PFSK-1 (cell line): ENCODE measurements at regions not wholly inside any gene's neighbourhood (a gene's known extent, or its start where the extent isn't known, plus 50 kb on each side); places are given as distances from the start of the nearest gene placed in this dataset.

ENCODE experiments used
- REST ChIP-seq, 2 experiments: IDR thresholded peaks; 2 replicates each; pipeline versions ENCODE4 v1.6.1 to v1.8.0; 2011 to 2012; ENCODE audit warnings: low read depth in 2 of 2, low read length in 2 of 2, control low read depth in 1 of 2, inconsistent platforms in 1 of 2, mild to moderate bottlenecking in 1 of 2, moderate library complexity in 1 of 2; ENCODE audit not compliant: insufficient read depth in 1 of 2
- SIN3A ChIP-seq: IDR thresholded peaks from 2 replicates; pipeline ENCODE4 v1.6.1; 2012; ENCODE audit warnings: mild to moderate bottlenecking, low read length, moderate library complexity, borderline replicate concordance; ENCODE audit not compliant: insufficient read depth

GRCh38 chr2:139357972-139358371, 577.8 kb upstream of the NXPH2 start:
- no peak for TF ChIP-seq SIN3A
- no peak for TF ChIP-seq REST (IDR thresholded peaks at IDR 0.05; ENCODE audit: insufficient read depth in 1 of 2, low read depth in 2 of 2, low read length in 2 of 2)
